GM19452 (cell line): ENCODE measurements at regions not wholly inside any gene's neighbourhood (a gene's known extent, or its start where the extent isn't known, plus 50 kb on each side); places are given as distances from the start of the nearest gene placed in this dataset.
"Not testable (repeated sequence)": the region's sequence is repeated elsewhere in the genome, so short reads cannot be mapped to it uniquely, and the experiment has no call there.

Experiments
- ATAC-seq: cut with Tn5 transposase; IDR thresholded peaks from one replicate; pipeline ENCODE4 v1.9.1; 2021; ENCODE audit not compliant: unreplicated experiment

GRCh38 chr3:159447841-159448240 lies 540.8 kb upstream of the IL12A start:
- no peak for ATAC-seq

DNA sequence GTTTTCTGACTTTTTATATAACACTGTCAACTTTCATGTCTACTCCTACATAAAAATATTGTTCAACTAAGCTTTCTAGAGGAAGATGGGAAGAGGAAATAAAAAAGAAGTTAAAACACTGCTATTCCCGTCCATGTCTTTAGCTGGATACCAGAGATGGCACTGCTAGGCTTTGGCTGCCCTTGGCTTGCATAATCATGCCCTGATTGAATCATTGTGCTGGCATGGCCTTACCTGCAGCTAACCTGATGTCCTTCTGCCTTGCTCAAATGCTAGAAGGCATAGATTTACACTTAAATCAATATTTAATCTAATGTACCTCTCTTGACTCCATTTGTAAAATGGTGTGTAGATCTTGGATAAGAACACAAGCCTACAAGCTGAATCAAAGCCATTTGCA lies 539.7 kb upstream of the IL12A start:
- ATAC-seq = no peak

DNA sequence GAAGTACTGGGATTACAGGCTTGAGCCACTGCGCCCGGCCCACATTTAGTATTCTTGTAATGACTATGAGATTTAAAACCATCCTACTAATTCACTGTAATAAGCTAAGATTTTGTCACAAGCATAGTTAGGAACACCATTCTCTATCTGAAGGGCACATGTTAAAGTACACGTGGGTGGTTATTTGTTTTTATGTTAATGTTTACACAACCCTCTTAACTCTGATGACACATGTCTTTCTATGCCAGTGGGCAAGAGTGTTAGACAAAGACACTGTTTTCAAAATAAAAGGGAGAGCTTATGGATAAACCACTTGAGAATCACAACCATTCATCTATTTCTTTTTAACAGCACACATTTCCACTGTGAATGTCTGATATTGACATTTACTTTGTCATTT lies 537.6 kb upstream of the IL12A start:
- no peak for ATAC-seq

DNA sequence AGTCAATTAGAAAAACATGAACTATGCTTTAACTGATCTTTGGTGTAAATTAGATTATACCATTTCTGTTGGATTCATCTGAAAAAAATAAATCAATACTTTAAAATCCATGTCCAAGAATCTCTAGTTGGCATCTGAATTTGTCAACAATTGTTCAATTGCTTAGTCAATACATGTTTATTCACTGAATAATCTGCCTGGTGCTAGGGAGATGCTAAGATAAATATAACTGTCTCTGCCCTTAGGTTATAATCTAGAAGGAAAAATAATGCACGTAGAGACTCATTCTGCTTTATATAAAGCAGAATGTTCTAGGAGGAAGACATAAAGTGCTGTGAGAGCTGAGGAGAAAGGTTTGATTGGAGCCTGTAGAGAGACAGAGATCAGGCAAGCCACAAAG lies 537.2 kb upstream of the IL12A start:
- ATAC-seq = no peak

- ATAC-seq = no peak
Observed at GRCh38 chr3:159453036-159453435, 535.6 kb upstream of the IL12A start.

DNA sequence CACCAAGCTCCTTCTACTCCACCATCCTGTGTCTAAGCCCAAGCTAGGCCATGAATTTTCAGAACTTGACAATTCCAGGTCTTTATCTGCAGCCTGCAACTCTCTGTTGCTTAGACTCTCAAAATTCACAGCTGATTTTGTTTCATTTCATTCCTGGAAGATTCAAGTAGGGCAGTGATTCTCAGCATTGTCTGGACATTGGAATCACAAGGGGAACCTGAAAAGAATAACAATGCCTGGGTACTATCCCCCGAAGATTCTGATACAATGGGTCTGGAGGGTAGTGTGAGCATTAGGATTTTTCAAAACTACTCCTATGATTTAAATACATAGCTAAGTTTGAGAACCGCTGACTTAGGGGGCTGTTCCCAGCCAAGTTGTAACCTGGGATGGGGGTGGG lies 534.7 kb upstream of the IL12A start:
- ATAC-seq = no peak

- no peak for ATAC-seq
Observed at GRCh38 chr3:159455741-159456181, 532.9 kb upstream of the IL12A start.

DNA sequence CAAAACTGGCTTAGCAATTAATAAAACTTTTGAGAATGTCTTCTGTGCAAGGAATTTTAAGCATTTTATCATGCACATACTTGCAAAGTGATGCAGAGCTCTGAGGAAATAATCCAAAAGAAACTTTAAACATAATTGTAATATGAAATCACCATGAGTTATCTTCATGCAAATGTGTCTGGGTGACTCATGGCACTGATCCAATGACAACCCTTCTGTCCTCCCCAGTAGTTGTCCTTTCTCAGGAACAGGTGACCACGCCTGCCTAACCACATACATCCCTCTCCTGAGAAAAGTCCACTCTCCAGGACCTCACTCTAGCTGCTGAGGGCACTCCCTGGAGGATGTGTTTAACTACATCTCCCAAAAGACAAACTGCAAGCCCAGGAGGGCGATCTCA lies 530.6 kb upstream of the IL12A start:
- ATAC-seq = no peak

GRCh38 chr3:159458982-159459381 lies 529.7 kb upstream of the IL12A start:
- no peak for ATAC-seq

- ATAC-seq = no peak
Observed at GRCh38 chr3:159472611-159473010, 516.0 kb upstream of the IL12A start.

GRCh38 chr3:159473206-159473605 lies 515.4 kb upstream of the IL12A start:
- no peak for ATAC-seq

GRCh38 chr3:159480046-159480445 lies 508.6 kb upstream of the IL12A start:
- no peak for ATAC-seq

DNA sequence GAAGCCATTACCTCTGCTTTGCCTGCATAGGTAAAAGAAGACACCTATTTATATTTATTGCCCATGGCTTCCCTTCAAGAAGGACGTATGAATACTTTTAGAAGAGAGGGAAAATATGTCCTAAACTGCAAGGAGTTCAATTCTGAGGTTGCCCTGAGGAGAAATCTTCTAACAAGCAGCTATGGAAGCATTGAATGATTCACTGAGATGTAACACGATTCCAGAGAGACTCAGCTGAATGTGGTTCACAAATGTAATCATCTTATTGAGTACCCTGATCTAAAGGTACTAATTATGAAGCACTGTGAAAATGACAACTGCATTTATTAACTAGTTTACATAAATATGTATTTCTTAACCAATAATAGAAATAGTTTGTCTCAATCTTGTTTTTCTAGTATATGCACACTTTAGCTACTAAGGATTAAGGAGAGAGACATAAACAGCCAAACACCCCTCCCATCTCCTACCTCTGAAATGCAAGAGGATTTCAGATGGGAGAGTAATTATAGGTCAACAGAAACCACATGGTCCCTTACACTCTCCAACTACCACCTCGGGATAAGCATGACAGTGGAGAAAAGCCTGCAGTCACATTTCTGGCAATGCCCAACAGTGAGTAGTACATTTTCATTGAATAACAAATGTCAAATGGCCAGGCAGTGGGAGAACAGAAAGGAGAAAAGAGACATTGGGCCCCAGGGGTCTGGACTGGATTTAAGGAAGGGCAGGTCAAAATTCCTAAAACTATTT lies 506.2 kb upstream of the IL12A start:
- ATAC-seq = no peak

GRCh38 chr3:159482994-159483367 lies 505.7 kb upstream of the IL12A start:
- ATAC-seq = no peak

- no peak for ATAC-seq
Observed at GRCh38 chr3:159486580-159486979, 502.1 kb upstream of the IL12A start.

DNA sequence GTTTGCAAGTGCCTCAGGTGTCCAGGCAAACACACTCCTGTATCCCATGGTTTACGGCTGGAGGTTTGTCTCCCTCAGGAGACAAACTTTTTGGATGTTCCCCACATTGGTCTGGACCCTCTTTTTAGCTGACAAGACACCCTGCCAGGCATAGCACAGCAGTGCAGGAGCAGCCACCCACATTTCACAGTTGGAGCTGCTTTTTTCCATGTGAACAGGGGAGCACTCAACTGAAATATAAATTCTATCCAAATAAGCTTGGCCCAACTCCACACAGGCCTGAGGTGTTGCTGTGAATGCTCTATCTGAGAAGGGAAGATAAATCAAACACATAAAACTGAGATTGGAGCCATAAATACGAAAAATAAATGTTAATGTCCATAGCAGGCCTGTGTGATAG lies 501.3 kb upstream of the IL12A start:
- ATAC-seq = no peak

- no peak for ATAC-seq
Observed at GRCh38 chr3:159488602-159489001, 500.0 kb upstream of the IL12A start.

- no peak for ATAC-seq
Observed at GRCh38 chr3:159497361-159497760, 491.3 kb upstream of the IL12A start.

- no peak for ATAC-seq
Observed at GRCh38 chr3:159499031-159499793, 489.4 kb upstream of the IL12A start.

GRCh38 chr3:159501029-159501428 lies 487.6 kb upstream of the IL12A start:
- ATAC-seq = no peak

- no peak for ATAC-seq
Observed at GRCh38 chr3:159502986-159503385, 485.6 kb upstream of the IL12A start.

DNA sequence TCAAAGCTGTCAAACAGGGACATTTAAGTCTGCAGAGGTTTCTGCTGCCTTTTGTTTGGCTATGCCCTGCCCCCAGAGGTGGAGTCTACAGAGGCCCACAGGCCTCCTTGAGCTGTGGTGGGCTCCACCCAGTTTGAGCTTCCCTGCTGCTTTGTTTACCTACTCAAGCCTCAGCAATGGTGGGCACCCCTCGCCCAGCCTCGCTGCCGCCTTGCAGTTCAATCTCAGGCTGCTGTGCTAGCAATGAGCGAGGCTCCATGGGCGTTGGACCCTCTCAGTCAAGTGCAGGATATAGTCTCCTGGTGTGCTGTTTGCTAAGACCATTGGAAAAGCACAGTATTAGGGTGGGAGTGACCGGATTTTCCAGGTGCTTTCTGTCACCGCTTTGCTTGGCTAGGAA lies 477.6 kb upstream of the IL12A start:
- not testable (repeated sequence) for ATAC-seq

GRCh38 chr3:159513444-159513843 lies 475.2 kb upstream of the IL12A start:
- ATAC-seq = no peak
